SK-N-SH treated with all-trans-retinoic acid at 6 μM for 48 hours (cell line): ENCODE measurements at regions not wholly inside any gene's neighbourhood (a gene's known extent, or its start where the extent isn't known, plus 50 kb on each side); places are given as distances from the start of the nearest gene placed in this dataset.

Source experiments
- ARNTL ChIP-seq: fragments of 450-650 bp; formaldehyde crosslinking; IDR thresholded peaks from 2 replicates; pipeline ENCODE4 v1.5.0; 2020; ENCODE audit warnings: low read depth, mild to moderate bottlenecking, moderate library complexity, borderline replicate concordance
- ESRRG ChIP-seq: fragments of 250-450 bp; sonication (Bioruptor Pico); IDR thresholded peaks from 2 replicates; pipeline ENCODE4 v1.6.1; 2021; ENCODE audit warnings: mild to moderate bottlenecking
- GLIS3 ChIP-seq: fragments of 250-450 bp; sonication (Bioruptor Pico); IDR thresholded peaks from 2 replicates; pipeline ENCODE4 v1.5.0; 2020; ENCODE audit warnings: mild to moderate bottlenecking, moderate library complexity
- ISL1 ChIP-seq: fragments of 250-450 bp; sonication (Bioruptor Pico); IDR thresholded peaks from 2 replicates; pipeline ENCODE4 v2.1.2; 2022; ENCODE audit warnings: mild to moderate bottlenecking, moderate library complexity
- PPARA ChIP-seq: fragments of 250-450 bp; sonication (Bioruptor Pico); IDR thresholded peaks from 2 replicates; pipeline ENCODE4 v1.5.0; 2020; ENCODE audit warnings: mild to moderate bottlenecking, borderline replicate concordance
- RARB ChIP-seq: fragments of 250-450 bp; sonication (Bioruptor Pico); IDR thresholded peaks from 2 replicates; pipeline ENCODE4 v1.8.0; 2021; ENCODE audit warnings: mild to moderate bottlenecking, moderate library complexity
- TSHZ2 ChIP-seq: fragments of 250-450 bp; sonication (Bioruptor Pico); IDR thresholded peaks from 2 replicates; pipeline ENCODE4 v1.5.0; 2020; ENCODE audit warnings: mild to moderate bottlenecking, moderate library complexity
- ZNF70 ChIP-seq: fragments of 450-650 bp; formaldehyde crosslinking; IDR thresholded peaks from 2 replicates; pipeline ENCODE4 v1.5.0; 2020; ENCODE audit warnings: mild to moderate bottlenecking, moderate library complexity
- TF ChIP-seq, protein P1 (sequence below): fragments of 250-450 bp; sonication (Bioruptor Pico); IDR thresholded peaks from 2 replicates; pipeline ENCODE4 v1.8.0; 2020; ENCODE audit warnings: mild to moderate bottlenecking, moderate library complexity, borderline replicate concordance

- TF ChIP-seq, protein P1, sequence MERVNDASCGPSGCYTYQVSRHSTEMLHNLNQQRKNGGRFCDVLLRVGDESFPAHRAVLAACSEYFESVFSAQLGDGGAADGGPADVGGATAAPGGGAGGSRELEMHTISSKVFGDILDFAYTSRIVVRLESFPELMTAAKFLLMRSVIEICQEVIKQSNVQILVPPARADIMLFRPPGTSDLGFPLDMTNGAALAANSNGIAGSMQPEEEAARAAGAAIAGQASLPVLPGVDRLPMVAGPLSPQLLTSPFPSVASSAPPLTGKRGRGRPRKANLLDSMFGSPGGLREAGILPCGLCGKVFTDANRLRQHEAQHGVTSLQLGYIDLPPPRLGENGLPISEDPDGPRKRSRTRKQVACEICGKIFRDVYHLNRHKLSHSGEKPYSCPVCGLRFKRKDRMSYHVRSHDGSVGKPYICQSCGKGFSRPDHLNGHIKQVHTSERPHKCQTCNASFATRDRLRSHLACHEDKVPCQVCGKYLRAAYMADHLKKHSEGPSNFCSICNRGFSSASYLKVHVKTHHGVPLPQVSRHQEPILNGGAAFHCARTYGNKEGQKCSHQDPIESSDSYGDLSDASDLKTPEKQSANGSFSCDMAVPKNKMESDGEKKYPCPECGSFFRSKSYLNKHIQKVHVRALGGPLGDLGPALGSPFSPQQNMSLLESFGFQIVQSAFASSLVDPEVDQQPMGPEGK (CRISPR knock-in tag) = no peak
- TF ChIP-seq ISL1 (CRISPR knock-in tag) = no peak
- TF ChIP-seq TSHZ2 (CRISPR knock-in tag) = no peak
- TF ChIP-seq ZNF70 (CRISPR knock-in tag) = no peak
- TF ChIP-seq GLIS3 (CRISPR knock-in tag) = no peak
- no peak for TF ChIP-seq ESRRG
- TF ChIP-seq ARNTL (CRISPR knock-in tag) = no peak
- no peak for TF ChIP-seq RARB
- TF ChIP-seq PPARA (CRISPR knock-in tag) = no peak
These were observed 227.3 kb upstream of the PDE10A start for GRCh38 chr6:165890404-165890735.
